ENCODE measurements at regions not wholly inside any gene's neighbourhood (a gene's known extent, or its start where the extent isn't known, plus 50 kb on each side); places are given as distances from the start of the nearest gene placed in this dataset.
"Not testable (repeated sequence)": the region's sequence is repeated elsewhere in the genome, so short reads cannot be mapped to it uniquely, and the experiment has no call there.

DNA sequence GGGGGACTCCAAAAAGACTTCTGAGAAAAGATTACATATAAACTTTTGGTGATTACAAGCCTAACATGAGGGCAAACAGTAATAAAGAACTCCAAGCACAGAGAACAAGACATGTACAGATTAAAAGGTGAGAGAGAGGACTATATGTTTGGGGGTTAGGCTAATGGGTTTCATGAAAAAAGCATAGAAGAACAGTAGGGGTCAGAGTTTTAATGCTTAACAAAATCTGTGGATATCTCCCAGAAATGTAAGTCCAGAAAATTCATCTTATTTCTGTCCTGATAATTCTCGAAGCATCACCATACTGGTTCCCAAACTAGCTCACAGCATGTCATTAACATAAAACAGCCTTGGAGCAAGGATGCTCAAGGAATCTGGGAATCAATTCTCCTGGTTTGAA lies 137.2 kb downstream of the ARRDC3 start:
- Mint-ChIP-seq H3K27me3 (ENCODE audit: insufficient read depth) (no peaks in the 10 kb centered on the region), H3K4me1 (ENCODE audit: low read depth) (no peaks in the 10 kb centered on the region), H3K4me3 (no peak overlapping the region), H3K36me3 (ENCODE audit: low read depth) (peaks cover 11% of the 10 kb centered on the region), H3K9me3 (peaks cover 12% of the 10 kb centered on the region), H3K27ac (no peak overlapping the region)
- peak; percentile 8 for DNase-seq
- TF ChIP-seq, protein P1, sequence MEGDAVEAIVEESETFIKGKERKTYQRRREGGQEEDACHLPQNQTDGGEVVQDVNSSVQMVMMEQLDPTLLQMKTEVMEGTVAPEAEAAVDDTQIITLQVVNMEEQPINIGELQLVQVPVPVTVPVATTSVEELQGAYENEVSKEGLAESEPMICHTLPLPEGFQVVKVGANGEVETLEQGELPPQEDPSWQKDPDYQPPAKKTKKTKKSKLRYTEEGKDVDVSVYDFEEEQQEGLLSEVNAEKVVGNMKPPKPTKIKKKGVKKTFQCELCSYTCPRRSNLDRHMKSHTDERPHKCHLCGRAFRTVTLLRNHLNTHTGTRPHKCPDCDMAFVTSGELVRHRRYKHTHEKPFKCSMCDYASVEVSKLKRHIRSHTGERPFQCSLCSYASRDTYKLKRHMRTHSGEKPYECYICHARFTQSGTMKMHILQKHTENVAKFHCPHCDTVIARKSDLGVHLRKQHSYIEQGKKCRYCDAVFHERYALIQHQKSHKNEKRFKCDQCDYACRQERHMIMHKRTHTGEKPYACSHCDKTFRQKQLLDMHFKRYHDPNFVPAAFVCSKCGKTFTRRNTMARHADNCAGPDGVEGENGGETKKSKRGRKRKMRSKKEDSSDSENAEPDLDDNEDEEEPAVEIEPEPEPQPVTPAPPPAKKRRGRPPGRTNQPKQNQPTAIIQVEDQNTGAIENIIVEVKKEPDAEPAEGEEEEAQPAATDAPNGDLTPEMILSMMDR (IDR thresholded peaks at IDR 0.05) = peak; percentile 43; the same call in 1 of the 2 replicates

DNA sequence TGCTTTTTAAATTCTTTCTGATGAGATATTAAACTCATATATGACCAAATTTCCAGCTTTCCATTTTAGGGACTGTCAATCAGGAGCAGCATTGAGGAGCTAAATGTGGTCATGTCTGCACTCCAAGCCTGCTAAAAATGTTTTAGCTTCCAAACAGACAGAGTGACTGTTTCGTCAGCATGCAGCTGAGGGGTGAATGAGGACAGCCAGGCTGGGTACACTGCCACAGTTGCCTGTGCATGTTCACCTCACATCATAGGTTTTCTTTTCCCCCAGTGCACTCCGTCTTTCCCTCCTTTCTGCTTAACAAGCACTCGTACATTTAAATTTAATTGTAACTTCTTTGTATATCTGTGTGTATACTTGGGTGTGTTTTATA lies 138.1 kb downstream of the ARRDC3 start:
- Mint-ChIP-seq H3K36me3 (ENCODE audit: low read depth) (peaks cover 11% of the 10 kb centered on the region), H3K27me3 (ENCODE audit: insufficient read depth) (no peaks in the 10 kb centered on the region), H3K4me3 (no peak overlapping the region), H3K27ac (no peak overlapping the region), H3K4me1 (ENCODE audit: low read depth) (no peaks in the 10 kb centered on the region), H3K9me3 (peaks cover 12% of the 10 kb centered on the region)
- TF ChIP-seq, protein P1 (IDR thresholded peaks at IDR 0.05) = no peak
- no peak for DNase-seq

DNA sequence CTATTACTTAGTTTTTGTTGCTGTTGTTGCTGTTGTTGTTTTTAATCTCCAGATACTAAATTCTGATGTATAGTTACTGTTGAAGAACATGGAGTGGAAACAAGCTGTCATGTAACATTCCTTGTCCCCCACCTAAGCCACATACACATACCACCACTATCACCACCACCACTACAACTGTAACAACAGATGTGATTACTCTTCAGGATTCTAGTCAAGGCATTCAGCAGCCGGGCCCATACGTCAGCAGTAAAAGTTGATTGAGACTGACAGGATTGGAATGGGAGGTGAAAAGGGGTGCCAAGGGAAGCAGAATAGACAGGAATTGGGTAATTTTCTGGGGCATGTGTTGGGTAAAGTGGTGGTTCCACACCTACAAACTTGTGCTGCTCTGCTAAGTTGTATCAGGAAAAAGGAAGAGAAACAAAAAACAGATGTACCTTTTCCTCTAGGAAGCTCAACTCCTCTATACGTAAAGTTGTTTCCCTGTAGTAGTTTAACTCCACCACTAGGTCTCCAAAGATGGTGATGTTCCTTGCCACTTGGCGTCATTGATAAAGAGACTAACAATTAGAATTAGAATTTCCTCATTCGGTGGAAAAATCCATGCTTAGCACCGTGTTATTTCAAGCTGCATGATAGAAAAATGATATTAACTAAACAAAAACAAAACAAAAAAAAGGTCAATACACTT lies 138.6 kb downstream of the ARRDC3 start:
- DNase-seq = no peak
- TF ChIP-seq, protein P1 (IDR thresholded peaks at IDR 0.05) = no peak; the same call in 1 of the 2 replicates
- H3K4me3 Mint-ChIP-seq = no peak overlapping the region
- no peaks in the 10 kb centered on the region for H3K27me3 Mint-ChIP-seq (ENCODE audit: insufficient read depth)
- H3K9me3 Mint-ChIP-seq = peaks cover 12% of the 10 kb centered on the region
- H3K36me3 Mint-ChIP-seq (ENCODE audit: low read depth) = peaks cover 11% of the 10 kb centered on the region
- no peaks in the 10 kb centered on the region for H3K4me1 Mint-ChIP-seq (ENCODE audit: low read depth)
- no peak overlapping the region for H3K27ac Mint-ChIP-seq

DNA sequence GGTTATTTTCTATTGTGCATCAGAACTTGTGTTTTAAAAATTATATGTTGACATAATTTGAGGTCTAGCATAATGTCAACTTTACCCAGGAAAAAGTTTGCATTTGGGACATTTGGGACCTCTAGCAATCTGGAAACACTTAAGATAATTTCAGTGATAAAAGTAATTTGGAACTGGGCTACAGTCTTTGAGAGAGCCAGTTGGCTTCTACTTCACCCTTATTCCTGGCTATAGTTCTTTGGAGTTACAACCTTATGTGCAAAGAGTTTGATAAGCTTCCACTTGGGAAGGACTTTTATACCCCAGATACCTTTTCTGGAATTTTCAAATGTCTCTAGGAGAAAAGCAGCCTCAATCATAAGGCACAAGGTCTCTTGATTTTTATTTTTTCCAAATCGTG lies 139.3 kb downstream of the ARRDC3 start:
- Mint-ChIP-seq H3K4me3 (no peak overlapping the region), H3K27me3 (ENCODE audit: insufficient read depth) (no peaks in the 10 kb centered on the region), H3K4me1 (ENCODE audit: low read depth) (no peaks in the 10 kb centered on the region), H3K9me3 (peaks cover 12% of the 10 kb centered on the region), H3K27ac (no peak overlapping the region), H3K36me3 (ENCODE audit: low read depth) (peaks cover 11% of the 10 kb centered on the region)
- DNase-seq = no peak
- TF ChIP-seq, protein P1 (IDR thresholded peaks at IDR 0.05) = no peak

DNA sequence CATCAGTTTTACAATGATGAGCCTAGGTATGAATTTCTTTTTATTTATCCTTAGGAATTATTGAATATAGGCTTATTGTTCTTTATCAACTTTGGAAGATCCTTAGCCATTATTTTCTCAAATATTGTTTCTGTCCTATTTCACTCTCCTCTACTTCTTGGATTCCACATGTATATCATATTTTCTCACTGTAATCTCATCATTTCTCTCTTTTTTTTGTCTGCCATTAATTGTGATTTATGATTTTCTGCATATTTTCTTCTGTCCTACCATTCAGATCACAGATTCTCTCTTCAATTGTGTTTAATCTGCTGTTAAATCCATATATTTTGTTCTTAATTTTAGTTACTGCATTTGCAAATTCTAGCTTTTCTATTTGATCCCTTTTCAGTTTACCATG lies 139.8 kb downstream of the ARRDC3 start:
- H3K9me3 Mint-ChIP-seq = peaks cover 12% of the 10 kb centered on the region
- H3K4me3 Mint-ChIP-seq = no peak overlapping the region
- no peaks in the 10 kb centered on the region for H3K4me1 Mint-ChIP-seq (ENCODE audit: low read depth)
- no peak for DNase-seq
- no peak overlapping the region for H3K27ac Mint-ChIP-seq
- peaks cover 11% of the 10 kb centered on the region for H3K36me3 Mint-ChIP-seq (ENCODE audit: low read depth)
- no peaks in the 10 kb centered on the region for H3K27me3 Mint-ChIP-seq (ENCODE audit: insufficient read depth)
- TF ChIP-seq, protein P1 (IDR thresholded peaks at IDR 0.05) = no peak

DNA sequence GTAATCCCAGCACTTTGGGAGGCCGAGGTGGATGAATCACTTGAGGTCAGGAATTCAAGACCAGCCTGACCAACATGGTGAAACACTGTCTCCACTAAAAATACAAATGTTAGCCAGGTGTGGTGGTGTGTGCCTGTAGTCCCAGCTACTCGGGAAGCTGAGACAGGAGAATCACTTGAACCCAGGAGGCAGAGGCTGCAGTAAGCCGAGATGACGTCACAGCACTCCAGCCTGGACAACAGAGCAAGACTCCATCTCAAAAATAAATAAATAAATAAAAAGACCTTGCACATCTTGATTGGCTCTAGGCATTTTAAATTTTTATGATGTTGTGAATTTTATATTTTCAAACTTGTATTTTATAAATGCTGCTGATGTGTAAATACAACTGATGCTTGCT lies 141.7 kb downstream of the ARRDC3 start:
- peaks cover 11% of the 10 kb centered on the region for H3K36me3 Mint-ChIP-seq (ENCODE audit: low read depth)
- peaks cover 12% of the 10 kb centered on the region for H3K9me3 Mint-ChIP-seq

More for the DNA sequence above, 141.7 kb downstream of the ARRDC3 start:
- H3K4me3 Mint-ChIP-seq; H3K4me1 Mint-ChIP-seq (ENCODE audit: low read depth); H3K27ac Mint-ChIP-seq; H3K27me3 Mint-ChIP-seq (ENCODE audit: insufficient read depth); DNase-seq: not testable (repeated sequence)
